Esophagus (tissue), 2 donors: ENCODE measurements at regions not wholly inside any gene's neighbourhood (a gene's known extent, or its start where the extent isn't known, plus 50 kb on each side); places are given as distances from the start of the nearest gene placed in this dataset.

Source experiments
- H3K27ac ChIP-seq, 2 donors: one replicate each; pipeline ENCODE4 v1.5.1; 2013; ENCODE audit warnings: low read depth in 2 of 2, mild to moderate bottlenecking in 2 of 2, inconsistent platforms in 1 of 2, low read length in 1 of 2, moderate library complexity in 1 of 2
- H3K27me3 ChIP-seq, 2 donors: one replicate each; pipeline ENCODE4 v1.6.1; 2013; ENCODE audit warnings: low read length in 2 of 2, control low read depth in 1 of 2, mild to moderate bottlenecking in 1 of 2; ENCODE audit not compliant: insufficient read depth in 2 of 2, control insufficient read depth in 1 of 2
- H3K36me3 ChIP-seq, 2 donors: one replicate each; pipeline ENCODE4 v1.6.1; 2013; ENCODE audit warnings: low read length in 1 of 2; ENCODE audit not compliant: control insufficient read depth in 2 of 2, insufficient read depth in 2 of 2
- H3K4me1 ChIP-seq, 2 donors: one replicate each; pipeline ENCODE4 v1.6.1; 2013; ENCODE audit warnings: low read length in 1 of 2; ENCODE audit not compliant: control insufficient read depth in 2 of 2, insufficient read depth in 2 of 2
- H3K4me3 ChIP-seq, 2 donors: one replicate each; pipeline ENCODE4 v1.5.1; 2013; ENCODE audit warnings: low read length in 2 of 2, mild to moderate bottlenecking in 2 of 2, low read depth in 1 of 2, moderate library complexity in 1 of 2
- H3K9me3 ChIP-seq, 2 donors: one replicate each; pipeline ENCODE4 v1.6.1; 2013; ENCODE audit warnings: mild to moderate bottlenecking in 2 of 2, low read depth in 1 of 2, low read length in 1 of 2, moderate library complexity in 1 of 2; ENCODE audit not compliant: control insufficient read depth in 2 of 2, insufficient read depth in 1 of 2
- WGBS, 2 donors: extraction: QIAGEN DNeasy Blood & Tissue Kit; methylation state at CpG; one replicate each; pipeline ENCODE4 v1.1.7; 2013; 5-methylcytosine and 5-hydroxymethylcytosine counted together
- donor health status: healthy with polysubstance abuse.
- donor health status: Bipolar disorder and iron deficiency.

GRCh38 chr6:5904532-5904931 lies 102.2 kb downstream of the NRN1 start:
- no peaks in the 10 kb centered on the region for H3K9me3 ChIP-seq
- no peaks in the 10 kb centered on the region for H3K27me3 ChIP-seq
- no peak overlapping the region for H3K4me3 ChIP-seq
- peaks cover 0 to 5% of the 10 kb centered on the region in 2 donors for H3K4me1 ChIP-seq
- no peak overlapping the region for H3K27ac ChIP-seq
- H3K36me3 ChIP-seq = no peaks in the 10 kb centered on the region
- 71 to 72% methylated on average over 4 of the region's 4 CpGs for WGBS, 2 donors

DNA sequence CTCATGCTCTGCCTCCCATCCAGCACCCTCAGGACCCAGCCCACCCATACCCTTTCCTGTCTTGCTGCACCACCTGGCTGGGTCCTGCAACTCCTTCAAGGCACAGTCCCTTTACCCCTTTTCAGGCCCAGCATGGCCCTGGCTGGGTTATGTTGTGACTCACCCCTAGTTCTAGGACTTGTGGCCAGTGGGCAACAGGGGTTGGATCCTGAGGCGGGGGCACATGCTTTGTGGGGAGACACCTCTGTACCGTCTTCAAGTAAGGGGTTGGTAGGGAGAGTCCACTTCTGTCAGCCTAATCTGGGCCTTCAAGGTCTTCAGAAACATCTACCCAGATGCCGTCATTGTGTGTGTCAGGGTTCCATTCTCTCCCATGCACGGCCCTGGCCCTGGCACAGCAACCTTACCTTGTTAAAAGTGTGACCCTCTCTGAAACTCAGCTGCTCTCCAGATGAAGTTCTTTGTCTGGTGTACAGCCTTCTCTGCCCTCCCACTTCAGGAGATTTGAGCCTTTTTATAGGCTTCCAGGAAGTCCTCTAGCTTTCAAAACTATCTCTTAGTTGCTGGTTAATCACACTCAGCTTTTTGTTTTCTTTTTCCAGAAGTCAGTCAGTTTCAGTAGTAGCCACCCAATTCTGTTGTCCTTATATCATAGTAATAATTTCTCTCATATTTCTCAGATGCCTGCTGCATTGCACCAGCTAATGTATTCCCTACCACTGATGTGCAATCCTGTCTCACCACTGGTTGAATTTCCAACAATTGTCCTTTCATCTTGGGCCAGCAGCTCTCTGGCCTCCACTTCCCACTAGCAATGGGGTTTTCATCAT lies 107.3 kb downstream of the NRN1 start:
- Histone ChIP-seq H3K36me3 (no peaks in the 10 kb centered on the region), H3K4me1 (no peaks in the 10 kb centered on the region)
- 85 to 95% methylated on average over 4 of the region's 4 CpGs for WGBS, 2 donors

GRCh38 chr6:5898563-5898962 lies 108.2 kb downstream of the NRN1 start:
- 87 to 91% methylated on average over 6 to 8 of the region's 8 CpGs for WGBS, 2 donors
- Histone ChIP-seq H3K27ac (no peak overlapping the region), H3K36me3 (no peaks in the 10 kb centered on the region), H3K9me3 (no peaks in the 10 kb centered on the region), H3K4me1 (no peaks in the 10 kb centered on the region), H3K4me3 (no peak overlapping the region), H3K27me3 (no peaks in the 10 kb centered on the region)

More for the DNA sequence above, 107.3 kb downstream of the NRN1 start:
- no peak overlapping the region for H3K27ac ChIP-seq
- no peaks in the 10 kb centered on the region for H3K9me3 ChIP-seq
- H3K4me3 ChIP-seq = no peak overlapping the region
- no peaks in the 10 kb centered on the region for H3K27me3 ChIP-seq

DNA sequence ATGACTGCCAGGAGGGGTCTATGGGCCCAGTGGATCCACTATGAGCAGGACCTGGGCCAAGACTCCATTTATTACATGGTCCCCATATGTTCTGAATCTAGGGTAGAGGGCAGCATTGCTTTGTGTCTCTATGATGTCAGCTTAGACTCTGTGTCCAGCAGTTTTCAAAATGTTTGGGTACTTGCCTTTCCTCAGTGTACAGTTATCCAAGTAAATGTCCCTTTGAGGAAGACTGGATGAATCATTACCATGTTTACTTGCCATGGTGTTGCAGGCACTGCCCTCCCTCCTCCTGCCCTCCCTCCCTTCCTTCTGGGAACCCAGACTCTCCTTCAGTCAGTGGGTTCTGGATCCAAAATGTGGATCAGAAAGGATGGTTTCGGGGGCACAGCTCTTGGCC lies 108.6 kb downstream of the NRN1 start:
- no peaks in the 10 kb centered on the region for H3K36me3 ChIP-seq
- H3K4me1 ChIP-seq = no peaks in the 10 kb centered on the region
- no peaks in the 10 kb centered on the region for H3K9me3 ChIP-seq
- no peak overlapping the region for H3K4me3 ChIP-seq
- no peaks in the 10 kb centered on the region for H3K27me3 ChIP-seq
- H3K27ac ChIP-seq = no peak overlapping the region
- 91% methylated on average over 1 of the region's 1 CpG; no CpG with 5 or more reads in 1 of the 2 donors for WGBS, 2 donors

DNA sequence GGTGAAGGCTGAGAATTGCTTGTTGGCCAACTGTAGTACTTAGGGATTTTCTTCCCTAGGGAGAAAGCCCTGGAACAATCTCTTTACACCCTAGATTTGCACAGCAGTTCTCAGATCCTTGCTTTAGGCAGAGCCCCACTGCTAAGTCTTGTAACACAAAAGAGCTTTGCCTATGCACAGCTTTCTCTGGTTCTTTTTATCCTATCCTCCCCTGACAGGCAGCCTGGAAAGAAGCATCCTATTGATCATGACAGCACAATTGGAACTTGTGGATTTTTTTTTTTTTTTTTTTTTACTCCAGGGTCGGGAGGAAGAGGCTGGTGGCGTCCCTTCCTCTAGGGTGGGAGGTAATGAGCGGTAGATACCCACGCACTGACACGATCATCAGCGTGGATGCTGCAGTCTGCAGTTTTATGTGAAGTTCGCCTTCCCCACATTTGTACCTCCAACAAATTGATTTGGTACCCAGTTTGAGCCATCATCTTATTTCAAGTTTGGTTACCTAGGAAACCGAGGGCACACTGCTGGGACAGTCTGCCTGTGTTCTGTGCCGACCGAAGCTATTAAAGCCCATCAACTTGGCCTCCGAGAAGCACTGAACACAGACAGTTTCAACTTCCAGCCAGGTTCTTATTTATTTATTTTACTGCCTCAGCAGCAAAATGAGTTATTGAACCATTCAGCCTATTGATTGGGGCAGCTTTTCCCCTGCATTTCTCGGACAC lies 110.1 kb downstream of the NRN1 start:
- Histone ChIP-seq H3K9me3 (no peaks in the 10 kb centered on the region), H3K27ac (no peak overlapping the region), H3K36me3 (no peaks in the 10 kb centered on the region), H3K4me1 (no peaks in the 10 kb centered on the region), H3K4me3 (no peak overlapping the region), H3K27me3 (no peaks in the 10 kb centered on the region)
- WGBS, 2 donors = 89 to 91% methylated on average over 12 of the region's 12 CpGs

- 78 to 84% methylated on average over 4 of the region's 4 CpGs for WGBS, 2 donors
- H3K36me3 ChIP-seq = no peaks in the 10 kb centered on the region
- H3K4me3 ChIP-seq = no peak overlapping the region
- no peaks in the 10 kb centered on the region for H3K27me3 ChIP-seq
- H3K4me1 ChIP-seq = no peaks in the 10 kb centered on the region
- no peaks in the 10 kb centered on the region for H3K9me3 ChIP-seq
- H3K27ac ChIP-seq = no peak overlapping the region
These were observed 112.4 kb downstream of the NRN1 start for GRCh38 chr6:5894357-5894756.

DNA sequence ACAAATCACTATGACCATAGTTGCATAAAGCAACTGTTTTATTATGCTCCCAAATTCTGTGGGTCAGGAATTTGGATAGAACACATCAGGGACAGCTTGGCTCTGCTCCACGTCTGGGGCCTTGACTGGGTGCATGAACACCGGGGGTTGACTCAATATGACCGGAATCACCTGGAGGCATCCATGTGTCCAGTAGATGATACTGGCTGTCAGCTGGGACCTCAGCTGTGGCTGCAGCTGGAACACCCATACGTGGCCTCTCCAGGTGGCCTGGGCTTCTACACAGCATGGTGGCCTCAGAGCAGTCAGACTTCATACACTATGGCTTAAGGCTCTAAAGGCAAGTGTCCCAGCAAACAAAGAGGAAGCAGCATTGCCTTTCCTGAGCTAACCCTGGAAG lies 113.4 kb downstream of the NRN1 start:
- no peak overlapping the region for H3K4me3 ChIP-seq
- H3K36me3 ChIP-seq = no peaks in the 10 kb centered on the region
- no peaks in the 10 kb centered on the region for H3K9me3 ChIP-seq
- 93 to 98% methylated on average over 4 of the region's 4 CpGs for WGBS, 2 donors
- no peak overlapping the region for H3K27ac ChIP-seq
- H3K27me3 ChIP-seq = no peaks in the 10 kb centered on the region
- H3K4me1 ChIP-seq = no peaks in the 10 kb centered on the region

DNA sequence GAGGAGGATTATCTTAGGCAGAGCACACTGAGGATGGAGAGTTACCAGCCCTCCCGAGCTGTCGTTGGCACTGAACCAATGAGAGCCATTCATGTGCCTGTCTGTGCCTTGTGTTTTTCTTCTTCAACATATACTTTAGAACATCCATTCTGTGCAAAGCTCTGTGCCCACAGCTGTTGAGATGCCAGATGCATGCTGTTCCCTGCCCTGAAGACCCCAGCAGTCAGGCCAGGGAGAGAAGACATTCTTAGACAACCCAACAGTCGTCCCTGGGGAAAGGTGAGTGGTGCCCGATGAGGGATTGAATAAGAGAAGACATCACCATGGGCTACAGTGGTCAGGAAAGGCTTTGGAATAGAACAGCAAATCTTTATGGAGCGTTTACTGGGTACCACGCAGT lies 114.1 kb downstream of the NRN1 start:
- no peaks in the 10 kb centered on the region for H3K9me3 ChIP-seq
- peak overlapping the region; percentile 22 to 57 for H3K27ac ChIP-seq
- H3K4me3 ChIP-seq = peak overlapping the region in 1 of 2 donors; percentile 3
- WGBS, 2 donors = 88 to 91% methylated on average over 6 of the region's 6 CpGs
- H3K4me1 ChIP-seq = no peaks in the 10 kb centered on the region
- no peaks in the 10 kb centered on the region for H3K36me3 ChIP-seq
- no peaks in the 10 kb centered on the region for H3K27me3 ChIP-seq

DNA sequence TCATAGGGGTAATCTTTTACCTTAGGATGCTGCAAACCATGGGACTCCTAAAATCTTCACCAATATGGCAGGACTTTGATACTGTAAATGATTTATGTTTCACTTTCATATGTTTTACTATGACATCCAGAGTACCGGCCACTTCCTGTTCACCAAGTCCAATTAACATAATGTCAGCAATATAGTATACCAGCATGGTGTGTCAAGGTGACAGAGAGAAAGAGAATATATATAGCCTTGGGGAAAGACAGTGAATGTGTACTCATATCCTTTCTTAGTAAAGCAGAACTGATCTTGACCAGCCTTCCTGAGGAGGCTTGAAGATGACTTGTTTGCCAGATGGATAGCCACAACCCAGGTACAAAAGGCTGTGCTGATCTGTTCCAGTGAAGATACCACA lies 127.9 kb downstream of the NRN1 start:
- Histone ChIP-seq H3K27ac (no peak overlapping the region), H3K36me3 (no peaks in the 10 kb centered on the region), H3K9me3 (no peaks in the 10 kb centered on the region), H3K4me3 (no peak overlapping the region), H3K27me3 (no peaks in the 10 kb centered on the region), H3K4me1 (no peaks in the 10 kb centered on the region)
- 87 to 92% methylated on average over 1 of the region's 1 CpG for WGBS, 2 donors
